Neuronal stem cell (in vitro differentiated cells): ENCODE measurements at regions not wholly inside any gene's neighbourhood (a gene's known extent, or its start where the extent isn't known, plus 50 kb on each side); places are given as distances from the start of the nearest gene placed in this dataset.

ENCODE experiments used
- DNase-seq: peaks from one replicate; pipeline ENCODE4 v3.0.0-alpha.2; 2013; ENCODE audit warnings: low spot score
- H2AFZ ChIP-seq: one replicate; pipeline ENCODE4 v1.6.1; 2013; ENCODE audit warnings: mild to moderate bottlenecking, low read length, inconsistent platforms
- H2AK5ac ChIP-seq: 2 replicates; pipeline ENCODE4 v1.6.1; 2013; ENCODE audit warnings: low read depth, mild to moderate bottlenecking, inconsistent platforms, low read length, moderate library complexity, mixed read lengths
- H2BK120ac ChIP-seq: 2 replicates; pipeline ENCODE4 v1.6.1; 2013; ENCODE audit warnings: low read depth, mild to moderate bottlenecking, inconsistent platforms, low read length, moderate library complexity, mixed read lengths
- H2BK12ac ChIP-seq: one replicate; pipeline ENCODE4 v1.6.1; 2013; ENCODE audit warnings: low read length, inconsistent platforms
- H2BK15ac ChIP-seq: 2 replicates; pipeline ENCODE4 v1.6.1; 2013; ENCODE audit warnings: mild to moderate bottlenecking, low read length, inconsistent platforms, mixed read lengths
- H2BK5ac ChIP-seq: one replicate; pipeline ENCODE4 v1.6.1; 2013; ENCODE audit warnings: inconsistent platforms, mild to moderate bottlenecking, low read length, moderate library complexity
- H3K14ac ChIP-seq: one replicate; pipeline ENCODE4 v1.6.1; 2013; ENCODE audit warnings: low read length, inconsistent platforms
- H3K18ac ChIP-seq: 2 replicates; pipeline ENCODE4 v1.6.1; 2013; ENCODE audit warnings: low read length, inconsistent platforms
- H3K23ac ChIP-seq: 2 replicates; pipeline ENCODE4 v1.6.1; 2013; ENCODE audit warnings: low read depth, mild to moderate bottlenecking, mixed read lengths, low read length, inconsistent platforms; ENCODE audit not compliant: poor library complexity
- H3K27ac ChIP-seq: replicated peaks from 3 replicates; pipeline ENCODE4 v1.5.1; 2013; ENCODE audit warnings: low read length, inconsistent platforms
- H3K27me3 ChIP-seq, 3 experiments: 2 replicates each; pipeline ENCODE4 v1.6.1; 2013; ENCODE audit warnings: low read length in 3 of 3, mild to moderate bottlenecking in 2 of 3, inconsistent platforms in 1 of 3, low read depth in 1 of 3, mixed read lengths in 1 of 3, moderate library complexity in 1 of 3; ENCODE audit not compliant: control insufficient read depth in 3 of 3, insufficient read depth in 3 of 3
- H3K36me3 ChIP-seq, 2 donors: replicated peaks in 1 of 2; 2 replicates each; pipeline ENCODE4 v1.6.1; 2013; ENCODE audit warnings: low read length in 2 of 2; ENCODE audit not compliant: control insufficient read depth in 2 of 2, insufficient read depth in 2 of 2
- H3K4ac ChIP-seq: 2 replicates; pipeline ENCODE4 v1.6.1; 2013; ENCODE audit warnings: inconsistent platforms, mild to moderate bottlenecking, low read length, moderate library complexity
- H3K4me1 ChIP-seq, 2 donors: 1 replicate in 1 of 2; 2 replicates in 1 of 2; pipeline ENCODE4 v1.6.1; 2013; ENCODE audit warnings: low read length in 2 of 2, low read depth in 1 of 2; ENCODE audit not compliant: control insufficient read depth in 2 of 2, insufficient read depth in 1 of 2
- H3K4me2 ChIP-seq: one replicate; pipeline ENCODE4 v1.6.1; 2013; ENCODE audit warnings: mild to moderate bottlenecking, low read length, inconsistent platforms; ENCODE audit not compliant: insufficient read depth, poor library complexity, severe bottlenecking
- H3K4me3 ChIP-seq, 2 donors: 2 replicates each; pipeline ENCODE4 v1.5.1; 2013; ENCODE audit warnings: low read length in 2 of 2, mild to moderate bottlenecking in 2 of 2, inconsistent platforms in 1 of 2, moderate library complexity in 1 of 2
- H3K79me1 ChIP-seq: one replicate; pipeline ENCODE4 v1.6.1; 2013; ENCODE audit warnings: low read depth, mild to moderate bottlenecking, inconsistent platforms, low read length, moderate library complexity
- H3K9ac ChIP-seq: one replicate; pipeline ENCODE4 v1.6.1; 2013; ENCODE audit warnings: mild to moderate bottlenecking, low read depth, low read length, inconsistent platforms; ENCODE audit not compliant: poor library complexity
- H3K9me3 ChIP-seq, 2 donors: replicated peaks in 1 of 2; 2 replicates each; pipeline versions ENCODE3 to v1.6.1; 2013; ENCODE audit warnings: low read length in 2 of 2, mild to moderate bottlenecking in 2 of 2, inconsistent platforms in 1 of 2, low read depth in 1 of 2, mixed read lengths in 1 of 2, moderate library complexity in 1 of 2; ENCODE audit not compliant: control insufficient read depth in 2 of 2, insufficient read depth in 1 of 2
- H4K8ac ChIP-seq: one replicate; pipeline ENCODE4 v1.6.1; 2013; ENCODE audit warnings: low read depth, mild to moderate bottlenecking, inconsistent platforms, low read length, moderate library complexity
- H4K91ac ChIP-seq: one replicate; pipeline ENCODE4 v1.6.1; 2013; ENCODE audit warnings: low read length, low read depth, mild to moderate bottlenecking, inconsistent platforms; ENCODE audit not compliant: poor library complexity
- WGBS, 2 donors: extraction: QIAGEN DNeasy Blood & Tissue Kit; methylation state at CpG; one replicate each; pipeline ENCODE4 v1.1.7; 2013; ENCODE audit warnings: missing lambda C conversion rate in 2 of 2, mixed read lengths in 1 of 2; ENCODE audit not compliant: insufficient read length in 2 of 2, insufficient replicate concordance in 1 of 2; ENCODE audit errors: extremely low coverage in 2 of 2; 5-methylcytosine and 5-hydroxymethylcytosine counted together

DNA sequence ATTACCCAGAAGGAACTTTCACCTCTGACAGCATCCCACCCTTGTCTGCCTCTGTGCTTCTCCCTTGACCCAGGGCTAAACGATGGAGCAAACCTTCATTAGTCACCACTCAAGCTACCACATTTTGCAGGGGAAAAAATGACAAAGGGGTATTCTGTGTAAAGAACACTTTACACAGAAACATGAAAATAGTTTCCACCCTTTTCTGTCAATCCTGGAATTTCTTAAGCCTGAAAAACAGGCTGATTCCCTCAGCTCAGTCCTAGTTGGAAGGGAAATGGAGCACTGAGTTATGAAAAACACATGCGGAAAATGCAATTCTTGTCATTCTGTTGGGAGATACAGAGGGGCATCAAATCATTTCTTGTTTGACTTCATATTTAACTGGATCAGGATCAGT, 175.0 kb upstream of the HNRNPA3 start:
- no peak overlapping the region for H3K4me2 ChIP-seq

DNA sequence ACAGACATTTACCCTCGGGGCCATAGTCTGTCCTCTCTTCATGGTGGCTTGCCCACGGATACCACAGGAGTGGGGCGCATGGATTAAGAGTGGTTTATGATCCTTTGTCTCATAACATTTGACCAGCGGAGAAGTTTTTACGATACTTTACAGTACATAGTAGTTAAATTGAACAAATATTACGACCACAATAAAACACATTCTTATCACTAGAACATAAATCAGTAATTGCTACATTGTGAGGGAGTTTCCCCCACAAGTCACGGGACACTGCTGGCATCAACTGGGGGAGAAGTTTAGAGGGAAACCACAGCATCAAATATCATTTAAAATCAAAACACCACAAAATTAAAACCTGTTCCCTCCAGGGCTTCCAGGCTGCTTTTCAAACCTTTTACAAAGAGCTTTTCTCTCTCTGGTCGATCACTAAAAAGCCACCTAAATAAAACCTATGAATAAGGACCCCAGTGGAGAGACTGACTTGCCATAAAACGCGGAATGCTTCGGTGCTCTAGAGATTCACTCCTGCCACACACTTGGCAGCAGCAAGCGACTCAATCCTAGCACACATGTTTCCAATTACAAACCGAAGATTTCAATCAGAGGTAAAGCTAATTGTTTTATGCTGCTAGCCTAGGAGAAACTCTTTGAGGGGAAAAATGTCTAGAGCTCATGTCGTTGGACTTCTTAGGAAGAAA, 173.7 kb upstream of the HNRNPA3 start:
- Histone ChIP-seq H2BK12ac (no peak overlapping the region), H4K91ac (no peak overlapping the region), H3K79me1 (no peaks in the 10 kb centered on the region), H2AFZ (no peak overlapping the region), H3K4ac (no peak overlapping the region), H3K36me3 (no peaks in the 10 kb centered on the region), H2BK120ac (no peak overlapping the region), H2BK5ac (no peak overlapping the region), H3K27me3 (no peaks in the 10 kb centered on the region), H3K18ac (no peak overlapping the region), H3K4me3 (no peak overlapping the region), H2AK5ac (no peak overlapping the region), H3K23ac (no peak overlapping the region), H3K14ac (no peak overlapping the region), H3K4me2 (no peak overlapping the region), H4K8ac (no peak overlapping the region), H3K9ac (no peak overlapping the region), H3K4me1 (peaks cover 0 to 5% of the 10 kb centered on the region in 2 donors), H2BK15ac (no peak overlapping the region), H3K9me3 (no peaks in the 10 kb centered on the region), H3K27ac (no peak overlapping the region)
- WGBS, 2 donors: no CpG with 5 or more reads among the region's 14 CpGs
- no peak for DNase-seq

More for the DNA sequence above, 175.0 kb upstream of the HNRNPA3 start:
- H2BK5ac ChIP-seq: no peak overlapping the region
- no peaks in the 10 kb centered on the region for H3K36me3 ChIP-seq
- no peak overlapping the region for H3K14ac ChIP-seq
- no peak overlapping the region for H2BK120ac ChIP-seq
- peaks cover 0 to 5% of the 10 kb centered on the region in 2 donors for H3K4me1 ChIP-seq
- H2BK12ac ChIP-seq: no peak overlapping the region
- no peak overlapping the region for H3K27ac ChIP-seq
- no peak overlapping the region for H2AK5ac ChIP-seq
- no peak overlapping the region for H2AFZ ChIP-seq
- no peak overlapping the region for H3K4me3 ChIP-seq
- WGBS, 2 donors: no CpG with 5 or more reads among the region's 2 CpGs
- H4K91ac ChIP-seq: no peak overlapping the region
- H2BK15ac ChIP-seq: no peak overlapping the region
- H3K27me3 ChIP-seq: no peaks in the 10 kb centered on the region
- no peak overlapping the region for H3K9ac ChIP-seq
- H3K4ac ChIP-seq: no peak overlapping the region
- no peaks in the 10 kb centered on the region for H3K79me1 ChIP-seq
- H3K23ac ChIP-seq: no peak overlapping the region
- no peak for DNase-seq
- H3K9me3 ChIP-seq: no peaks in the 10 kb centered on the region
- H4K8ac ChIP-seq: no peak overlapping the region
- no peak overlapping the region for H3K18ac ChIP-seq

DNA sequence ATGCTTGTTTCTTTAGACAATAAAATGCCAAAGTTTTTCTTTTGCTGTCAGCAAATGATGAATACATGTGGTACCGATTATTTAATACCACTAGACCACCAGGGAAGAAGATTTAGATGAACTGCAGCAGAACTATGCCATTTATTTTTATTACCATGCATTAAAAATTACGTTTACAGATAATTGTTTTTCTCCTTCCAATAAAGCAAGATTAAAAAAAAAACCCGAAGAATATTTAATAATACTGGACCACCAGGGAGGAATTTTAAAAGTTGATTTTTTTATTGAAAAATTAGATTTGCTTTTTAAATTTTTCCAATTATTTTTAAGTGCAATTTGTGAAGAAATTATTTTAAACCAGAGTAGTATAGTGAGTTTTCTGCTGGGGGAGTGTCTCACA, 170.3 kb upstream of the HNRNPA3 start:
- Histone ChIP-seq H3K79me1 (no peaks in the 10 kb centered on the region), H2BK12ac (no peak overlapping the region), H2AK5ac (no peak overlapping the region), H3K27me3 (no peaks in the 10 kb centered on the region), H3K4me2 (no peak overlapping the region), H3K23ac (no peak overlapping the region), H2BK5ac (no peak overlapping the region), H3K27ac (no peak overlapping the region), H3K36me3 (no peaks in the 10 kb centered on the region), H3K18ac (no peak overlapping the region), H2AFZ (no peak overlapping the region), H2BK120ac (no peak overlapping the region), H4K8ac (no peak overlapping the region), H3K4me1 (peaks cover 0 to 5% of the 10 kb centered on the region in 2 donors), H3K9me3 (no peaks in the 10 kb centered on the region), H3K4ac (no peak overlapping the region), H3K14ac (no peak overlapping the region), H3K9ac (no peak overlapping the region), H4K91ac (no peak overlapping the region), H2BK15ac (no peak overlapping the region), H3K4me3 (no peak overlapping the region)
- no CpG with 5 or more reads among the region's 3 CpGs for WGBS, 2 donors
- no peak for DNase-seq

DNA sequence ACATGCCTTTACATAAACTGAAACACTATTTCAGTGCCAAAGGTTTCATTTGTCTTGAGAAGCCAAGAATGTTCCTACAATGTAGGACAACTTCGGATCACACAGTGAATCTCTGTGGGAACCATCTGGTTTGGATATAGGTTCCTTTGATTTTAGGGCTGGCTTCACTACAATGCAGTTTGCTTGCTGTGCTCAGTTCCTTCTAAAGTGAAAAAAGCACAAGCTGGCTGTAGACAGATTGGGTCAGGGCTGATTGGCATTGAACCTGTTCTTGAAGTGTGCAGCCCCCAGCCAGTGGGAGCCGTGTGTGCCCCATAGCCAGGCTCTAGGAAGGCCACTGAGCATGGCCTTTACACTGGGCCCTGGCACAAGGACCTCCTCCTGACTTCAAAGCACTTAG, 167.9 kb upstream of the HNRNPA3 start:
- WGBS, 2 donors: no CpG with 5 or more reads among the region's 2 CpGs
- Histone ChIP-seq H2BK15ac (no peak overlapping the region), H3K18ac (no peak overlapping the region), H3K9me3 (no peaks in the 10 kb centered on the region), H3K9ac (no peak overlapping the region), H3K27me3 (no peaks in the 10 kb centered on the region), H3K14ac (no peak overlapping the region), H3K4me1 (no peaks in the 10 kb centered on the region), H2AFZ (no peak overlapping the region), H3K4ac (no peak overlapping the region), H4K8ac (no peak overlapping the region), H3K4me3 (no peak overlapping the region), H2BK5ac (no peak overlapping the region), H3K27ac (no peak overlapping the region), H3K23ac (no peak overlapping the region), H3K79me1 (no peaks in the 10 kb centered on the region), H2BK12ac (no peak overlapping the region), H2AK5ac (no peak overlapping the region), H4K91ac (no peak overlapping the region), H2BK120ac (no peak overlapping the region), H3K4me2 (no peak overlapping the region), H3K36me3 (no peaks in the 10 kb centered on the region)
- no peak for DNase-seq
